Stimulated activated naive CD8-positive, alpha-beta T cell treated with anti-CD3 and anti-CD28 coated beads, Interleukin-15, Interleukin-2, amounts not matched to agents 100 ng/mL and 50 ng/mL, for 24 hours (primary cell): ENCODE measurements at regions not wholly inside any gene's neighbourhood (a gene's known extent, or its start where the extent isn't known, plus 50 kb on each side); places are given as distances from the start of the nearest gene placed in this dataset.

ENCODE experiments used
- H3K27ac Mint-ChIP-seq: one replicate; pipeline ENCODE4 v1.8.0; 2021; ENCODE audit warnings: mild to moderate bottlenecking, mixed read lengths
- H3K27me3 Mint-ChIP-seq: one replicate; pipeline ENCODE4 v1.8.0; 2021; ENCODE audit warnings: mixed read lengths
- H3K36me3 Mint-ChIP-seq: one replicate; pipeline ENCODE4 v1.8.0; 2021; ENCODE audit warnings: low read depth, mixed read lengths
- H3K4me1 Mint-ChIP-seq: one replicate; pipeline ENCODE4 v1.8.0; 2021; ENCODE audit warnings: low read depth, mixed read lengths
- H3K4me3 Mint-ChIP-seq: one replicate; pipeline ENCODE4 v1.8.0; 2021; ENCODE audit warnings: mild to moderate bottlenecking, mixed read lengths
- H3K9me3 Mint-ChIP-seq: one replicate; pipeline ENCODE4 v1.8.0; 2021; ENCODE audit warnings: mixed read lengths

- H3K27me3 Mint-ChIP-seq = peaks cover 55% of the 10 kb centered on the region
- no peak overlapping the region for H3K27ac Mint-ChIP-seq
- H3K4me1 Mint-ChIP-seq = peaks cover 15% of the 10 kb centered on the region
- no peaks in the 10 kb centered on the region for H3K36me3 Mint-ChIP-seq
- no peak overlapping the region for H3K4me3 Mint-ChIP-seq
- no peaks in the 10 kb centered on the region for H3K9me3 Mint-ChIP-seq
Measured at GRCh38 chr5:96280946-96281393, 152.1 kb downstream of the PCSK1 start.

- Mint-ChIP-seq H3K27me3 (peaks cover 48% of the 10 kb centered on the region), H3K4me3 (peak overlapping the region; percentile 47), H3K36me3 (no peaks in the 10 kb centered on the region)
Measured at GRCh38 chr5:96279801-96280542, 153.1 kb downstream of the PCSK1 start.

GRCh38 chr5:96278981-96279380 lies 154.1 kb downstream of the PCSK1 start:
- Mint-ChIP-seq H3K4me3 (no peak overlapping the region), H3K4me1 (peaks cover 15% of the 10 kb centered on the region), H3K36me3 (no peaks in the 10 kb centered on the region), H3K27ac (no peak overlapping the region), H3K27me3 (peaks cover 43% of the 10 kb centered on the region), H3K9me3 (no peaks in the 10 kb centered on the region)

More at GRCh38 chr5:96279801-96280542, 153.1 kb downstream of the PCSK1 start:
- H3K9me3 Mint-ChIP-seq = no peaks in the 10 kb centered on the region
- H3K27ac Mint-ChIP-seq = peak overlapping the region; percentile 40
- H3K4me1 Mint-ChIP-seq = peaks cover 15% of the 10 kb centered on the region

GRCh38 chr5:96275051-96275450 lies 158.0 kb downstream of the PCSK1 start:
- no peak overlapping the region for H3K4me3 Mint-ChIP-seq
- peaks cover 26% of the 10 kb centered on the region for H3K27me3 Mint-ChIP-seq
- H3K4me1 Mint-ChIP-seq = peaks cover 5% of the 10 kb centered on the region
- H3K36me3 Mint-ChIP-seq = no peaks in the 10 kb centered on the region
- no peaks in the 10 kb centered on the region for H3K9me3 Mint-ChIP-seq
- no peak overlapping the region for H3K27ac Mint-ChIP-seq

- H3K27ac Mint-ChIP-seq = no peak overlapping the region
- no peaks in the 10 kb centered on the region for H3K36me3 Mint-ChIP-seq
- no peak overlapping the region for H3K4me3 Mint-ChIP-seq
- peaks cover 32% of the 10 kb centered on the region for H3K27me3 Mint-ChIP-seq
- H3K9me3 Mint-ChIP-seq = peaks cover 23% of the 10 kb centered on the region
- no peaks in the 10 kb centered on the region for H3K4me1 Mint-ChIP-seq
Measured at GRCh38 chr5:96265487-96265886, 167.6 kb downstream of the PCSK1 start.

GRCh38 chr5:96264047-96264446 lies 169.0 kb downstream of the PCSK1 start:
- Mint-ChIP-seq H3K27ac (no peak overlapping the region), H3K27me3 (peaks cover 31% of the 10 kb centered on the region), H3K4me3 (no peak overlapping the region), H3K9me3 (peaks cover 18% of the 10 kb centered on the region), H3K4me1 (peaks cover 9% of the 10 kb centered on the region), H3K36me3 (no peaks in the 10 kb centered on the region)

- H3K36me3 Mint-ChIP-seq = no peaks in the 10 kb centered on the region
- no peak overlapping the region for H3K4me3 Mint-ChIP-seq
- peaks cover 11% of the 10 kb centered on the region for H3K9me3 Mint-ChIP-seq
- peaks cover 21% of the 10 kb centered on the region for H3K27me3 Mint-ChIP-seq
- peaks cover 20% of the 10 kb centered on the region for H3K4me1 Mint-ChIP-seq
- H3K27ac Mint-ChIP-seq = no peak overlapping the region
Measured at GRCh38 chr5:96262105-96262504, 170.9 kb downstream of the PCSK1 start.

- no peak overlapping the region for H3K4me3 Mint-ChIP-seq
- no peak overlapping the region for H3K27ac Mint-ChIP-seq
- no peaks in the 10 kb centered on the region for H3K9me3 Mint-ChIP-seq
Measured at GRCh38 chr5:96260009-96260408, 173.0 kb downstream of the PCSK1 start.

GRCh38 chr5:96259151-96259772 lies 173.8 kb downstream of the PCSK1 start:
- H3K4me3 Mint-ChIP-seq = no peak overlapping the region
- H3K9me3 Mint-ChIP-seq = no peaks in the 10 kb centered on the region
- peaks cover 20% of the 10 kb centered on the region for H3K4me1 Mint-ChIP-seq
- H3K36me3 Mint-ChIP-seq = no peaks in the 10 kb centered on the region
- no peak overlapping the region for H3K27ac Mint-ChIP-seq
- H3K27me3 Mint-ChIP-seq = peaks cover 16% of the 10 kb centered on the region

More at GRCh38 chr5:96260009-96260408, 173.0 kb downstream of the PCSK1 start:
- H3K27me3 Mint-ChIP-seq = peaks cover 16% of the 10 kb centered on the region
- no peaks in the 10 kb centered on the region for H3K36me3 Mint-ChIP-seq
- peaks cover 20% of the 10 kb centered on the region for H3K4me1 Mint-ChIP-seq

GRCh38 chr5:96258692-96259091 lies 174.4 kb downstream of the PCSK1 start:
- peaks cover 20% of the 10 kb centered on the region for H3K4me1 Mint-ChIP-seq
- no peak overlapping the region for H3K4me3 Mint-ChIP-seq
- no peaks in the 10 kb centered on the region for H3K36me3 Mint-ChIP-seq
- no peak overlapping the region for H3K27ac Mint-ChIP-seq
- peaks cover 13% of the 10 kb centered on the region for H3K27me3 Mint-ChIP-seq
- H3K9me3 Mint-ChIP-seq = no peaks in the 10 kb centered on the region

GRCh38 chr5:96257904-96258303 lies 175.1 kb downstream of the PCSK1 start:
- Mint-ChIP-seq H3K4me1 (peaks cover 20% of the 10 kb centered on the region), H3K36me3 (no peaks in the 10 kb centered on the region), H3K27me3 (peaks cover 9% of the 10 kb centered on the region), H3K4me3 (no peak overlapping the region), H3K9me3 (no peaks in the 10 kb centered on the region), H3K27ac (no peak overlapping the region)

GRCh38 chr5:96256795-96257470 lies 176.1 kb downstream of the PCSK1 start:
- H3K27ac Mint-ChIP-seq = no peak overlapping the region
- H3K4me1 Mint-ChIP-seq = peaks cover 20% of the 10 kb centered on the region
- no peaks in the 10 kb centered on the region for H3K9me3 Mint-ChIP-seq
- no peaks in the 10 kb centered on the region for H3K36me3 Mint-ChIP-seq
- H3K27me3 Mint-ChIP-seq = peaks cover 7% of the 10 kb centered on the region
- no peak overlapping the region for H3K4me3 Mint-ChIP-seq

GRCh38 chr5:96254980-96255691 lies 177.9 kb downstream of the PCSK1 start:
- Mint-ChIP-seq H3K4me3 (no peak overlapping the region), H3K36me3 (no peaks in the 10 kb centered on the region), H3K4me1 (peaks cover 20% of the 10 kb centered on the region), H3K9me3 (no peaks in the 10 kb centered on the region), H3K27me3 (peaks cover 15% of the 10 kb centered on the region), H3K27ac (no peak overlapping the region)

GRCh38 chr5:96253140-96253539 lies 179.9 kb downstream of the PCSK1 start:
- Mint-ChIP-seq H3K4me3 (no peak overlapping the region), H3K27me3 (peaks cover 27% of the 10 kb centered on the region), H3K9me3 (no peaks in the 10 kb centered on the region), H3K4me1 (peaks cover 4% of the 10 kb centered on the region), H3K36me3 (no peaks in the 10 kb centered on the region), H3K27ac (no peak overlapping the region)

- H3K27me3 Mint-ChIP-seq = peaks cover 29% of the 10 kb centered on the region
- no peak overlapping the region for H3K27ac Mint-ChIP-seq
- H3K4me1 Mint-ChIP-seq = peaks cover 1% of the 10 kb centered on the region
- H3K36me3 Mint-ChIP-seq = no peaks in the 10 kb centered on the region
- H3K4me3 Mint-ChIP-seq = no peak overlapping the region
- H3K9me3 Mint-ChIP-seq = no peaks in the 10 kb centered on the region
Measured at GRCh38 chr5:96252596-96252995, 180.5 kb downstream of the PCSK1 start.
